ENCODE measurements at regions not wholly inside any gene's neighbourhood (a gene's known extent, or its start where the extent isn't known, plus 50 kb on each side); places are given as distances from the start of the nearest gene placed in this dataset.

DNA sequence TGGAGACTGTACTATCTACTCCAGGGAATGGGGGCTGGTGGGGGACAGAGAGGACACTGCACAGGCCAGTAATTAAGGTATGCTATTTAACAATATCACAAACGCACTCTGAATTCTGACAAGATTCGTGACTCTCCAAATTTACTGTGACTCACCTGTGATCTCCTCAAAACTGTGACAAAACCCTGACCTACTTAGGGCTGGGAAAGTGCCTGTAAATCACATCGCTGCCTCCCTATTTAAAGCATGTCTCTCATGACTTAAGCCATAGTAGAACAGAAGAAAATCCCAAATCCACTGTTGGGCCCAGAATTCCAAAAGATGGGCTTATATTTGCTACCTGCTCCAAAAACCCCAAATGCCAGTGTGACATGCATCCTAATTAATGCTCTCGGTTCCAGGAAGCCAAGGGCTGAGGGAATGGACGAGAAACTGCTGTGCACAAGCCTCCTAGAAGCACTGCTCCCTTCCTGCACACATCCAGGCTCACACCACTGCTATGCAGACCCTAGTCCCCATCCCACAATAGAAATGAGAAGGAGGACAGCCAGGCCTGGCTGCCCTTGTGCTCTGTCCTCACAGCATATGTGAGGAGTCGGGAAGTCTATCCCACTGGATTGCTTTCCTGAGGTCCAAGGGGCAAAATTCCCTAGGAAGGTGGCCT is 187.7 kb upstream of the CHRNA7 start:
- no peak for DNase-seq

DNA sequence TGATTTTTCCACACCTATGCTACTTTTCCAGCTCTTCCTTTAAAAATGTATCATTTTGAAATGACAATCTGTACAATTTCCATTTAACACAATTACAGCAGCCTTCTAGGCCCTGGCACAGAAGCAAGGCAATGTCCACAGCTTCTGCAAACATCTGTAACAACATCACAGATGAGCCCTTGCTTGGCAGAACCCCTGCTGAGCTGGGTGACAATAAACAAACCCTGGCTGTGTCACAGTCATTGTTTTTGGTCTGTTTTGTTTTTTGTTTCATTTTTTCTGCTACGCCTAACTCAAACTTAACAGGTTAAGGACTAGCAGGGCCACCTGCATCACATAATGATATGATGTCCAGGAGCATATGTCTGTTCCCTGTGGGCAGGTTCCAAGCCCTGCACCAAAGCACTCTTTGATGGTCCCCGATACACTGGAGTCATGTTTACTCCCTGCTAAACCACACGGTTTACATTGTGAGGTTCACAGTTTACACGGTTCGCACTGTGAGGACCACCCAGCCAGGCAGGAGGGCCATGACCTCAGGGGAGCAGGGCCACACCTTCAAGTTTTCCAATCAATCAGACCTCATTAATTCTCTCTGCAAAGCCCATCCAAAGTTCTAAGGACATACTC is 186.8 kb upstream of the CHRNA7 start:
- no peak for DNase-seq

DNA sequence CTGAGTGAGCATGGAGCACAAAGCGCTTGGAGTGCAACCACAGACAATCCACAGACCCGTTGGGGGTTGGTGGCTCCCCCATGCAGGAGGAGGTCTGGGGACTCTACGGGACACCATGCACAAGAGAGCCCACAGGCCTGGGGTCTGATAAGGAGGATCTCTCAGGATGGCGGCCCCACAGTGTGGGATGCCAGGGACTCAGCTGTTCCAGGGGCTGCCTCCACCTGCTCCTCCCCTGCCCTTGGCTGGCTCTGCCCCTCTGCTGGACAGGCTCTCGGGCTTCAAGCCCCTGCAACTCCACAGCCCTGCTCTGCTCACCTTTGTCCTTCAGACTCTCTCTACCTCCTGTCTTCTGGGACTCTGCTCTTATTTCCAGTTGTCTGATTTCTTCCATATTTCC is 184.5 kb upstream of the CHRNA7 start:
- DNase-seq, result no peak

DNA sequence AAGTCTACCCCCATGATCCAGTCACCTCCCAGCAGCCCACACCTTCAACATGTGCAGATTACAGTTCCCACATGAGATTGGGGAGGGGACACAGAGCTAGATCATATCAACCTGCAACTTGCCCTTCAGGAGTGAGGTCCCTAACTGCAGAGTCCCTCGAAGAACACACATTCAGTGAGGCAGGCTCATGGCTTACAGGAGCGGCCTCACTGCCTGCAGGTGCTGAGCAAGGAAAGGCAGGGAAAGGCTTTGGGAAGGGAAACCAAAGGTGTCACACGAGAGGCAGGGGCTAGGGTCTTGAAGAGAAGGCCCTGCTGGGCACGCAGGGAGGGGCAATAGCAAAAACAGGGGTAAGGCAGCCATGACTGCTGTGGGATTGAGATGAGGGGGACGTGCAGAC is 182.4 kb upstream of the CHRNA7 start:
- no peak for DNase-seq

DNA sequence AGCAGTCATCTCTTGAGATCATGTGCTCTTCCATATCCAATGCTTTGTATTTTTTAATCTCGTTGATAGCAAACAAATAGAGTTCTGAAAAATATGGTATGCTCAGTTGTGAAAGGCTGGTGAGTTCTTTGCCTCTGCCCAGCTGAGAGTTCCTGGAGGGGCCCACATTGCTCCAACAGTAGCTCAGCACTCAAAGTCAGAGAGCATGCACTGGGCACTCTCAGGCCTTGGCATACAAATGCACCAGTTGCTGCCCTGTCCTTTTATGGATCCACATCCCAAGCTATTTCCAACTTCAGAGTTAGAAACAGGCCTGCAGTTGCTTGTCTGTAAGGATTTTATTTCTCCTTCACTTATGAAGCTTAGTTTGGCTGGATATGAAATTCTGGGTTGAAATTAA is 181.7 kb upstream of the CHRNA7 start:
- DNase-seq, result no peak

DNA sequence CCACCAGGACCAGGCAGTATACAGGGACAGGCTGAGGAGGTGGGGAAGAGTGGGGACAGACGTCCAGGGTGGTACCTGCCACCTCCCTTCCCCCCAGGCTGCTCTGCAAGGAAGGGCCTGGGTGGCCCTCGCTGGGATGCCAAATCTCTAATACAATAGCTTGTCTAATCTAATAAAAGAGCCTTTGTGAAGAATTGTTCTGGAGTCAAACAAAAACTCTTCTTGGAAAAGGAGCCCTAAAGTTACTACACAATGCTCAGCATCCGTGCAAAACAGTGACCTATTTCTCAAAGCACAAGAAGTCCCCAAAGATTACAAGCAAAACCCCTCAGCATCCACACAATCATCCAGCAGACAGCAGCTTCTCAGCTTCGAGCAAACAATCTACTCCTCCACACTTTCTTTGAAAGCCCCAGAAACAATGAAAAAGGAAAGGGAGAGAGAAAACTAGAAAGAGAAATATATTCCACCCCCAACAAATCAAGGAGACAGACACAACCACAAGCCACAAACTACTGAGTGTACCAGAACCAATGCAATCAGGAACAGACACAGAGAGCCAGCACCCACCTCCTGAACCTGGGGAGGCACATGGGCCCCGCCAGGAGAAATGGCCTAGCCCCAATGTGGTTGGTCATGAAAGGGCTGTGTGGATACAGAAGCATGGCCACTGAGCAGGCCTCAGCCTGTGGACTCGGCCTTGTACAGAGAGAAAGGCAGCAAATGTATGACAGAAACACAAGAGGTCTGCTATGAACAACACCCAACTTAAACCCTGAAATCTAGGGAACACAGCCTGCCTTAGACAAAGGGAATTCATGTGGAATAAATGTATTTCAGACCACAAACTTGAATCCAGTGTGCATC is 177.1 kb upstream of the CHRNA7 start:
- DNase-seq, result no peak

DNA sequence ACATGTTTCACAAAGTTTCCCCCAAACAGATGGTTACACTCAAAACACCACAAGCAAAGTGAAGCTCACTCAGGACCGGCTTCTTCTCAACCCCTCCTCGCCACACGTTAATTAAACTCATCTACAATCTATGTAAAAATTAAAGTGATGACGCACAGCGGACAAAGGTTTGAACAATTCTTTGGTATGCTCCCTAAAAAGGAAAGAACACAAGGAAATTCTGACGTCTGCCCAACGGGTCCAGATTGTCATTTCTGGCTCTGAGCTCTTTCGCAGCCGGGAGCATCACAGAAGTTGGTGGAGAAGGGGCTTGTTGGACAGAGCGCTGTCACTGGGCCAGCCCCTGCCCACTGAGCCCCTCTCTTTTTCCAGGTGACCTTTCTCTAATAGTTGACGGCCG is 173.7 kb upstream of the CHRNA7 start:
- no peak for DNase-seq

DNA sequence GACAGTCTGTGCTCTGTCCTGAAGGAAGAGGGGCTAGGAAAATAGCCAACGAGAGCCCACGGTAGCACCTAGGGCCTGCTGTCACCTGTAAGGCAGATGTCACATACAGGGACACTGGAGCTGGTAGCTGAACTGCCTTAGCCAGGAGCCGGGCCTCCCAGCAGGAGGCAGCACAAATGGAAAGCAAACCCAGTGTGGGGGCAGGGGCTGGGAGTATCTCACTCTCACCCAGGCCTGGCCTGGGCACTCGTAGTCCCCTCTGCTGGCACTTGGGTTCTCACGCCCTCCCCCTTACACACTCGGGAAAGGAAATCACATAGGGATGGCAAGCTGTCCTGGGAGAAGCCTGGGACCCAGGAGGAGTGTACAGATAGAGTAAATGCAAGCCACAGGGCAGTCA is 173.1 kb upstream of the CHRNA7 start:
- no peak for DNase-seq

DNA sequence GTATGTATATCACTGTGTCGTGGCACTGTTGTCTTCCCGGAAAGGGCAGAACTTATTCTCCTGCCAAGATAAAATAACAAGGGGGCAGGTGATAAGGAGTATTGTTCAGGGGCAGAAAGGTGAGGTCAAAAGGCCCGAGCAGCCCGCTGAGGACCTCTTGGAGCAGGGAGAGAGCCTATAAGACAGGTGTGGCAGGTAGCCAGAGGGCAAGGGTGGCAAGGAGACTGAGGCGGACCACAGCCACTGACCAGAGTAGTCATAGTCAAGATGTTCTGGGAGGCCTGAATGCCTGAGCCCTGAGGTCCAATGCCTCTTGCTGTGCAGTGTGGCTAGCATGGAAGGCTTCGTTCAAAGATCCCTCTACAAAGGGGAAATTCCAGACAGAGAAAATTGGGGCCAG is 172.3 kb upstream of the CHRNA7 start:
- no peak for DNase-seq

DNA sequence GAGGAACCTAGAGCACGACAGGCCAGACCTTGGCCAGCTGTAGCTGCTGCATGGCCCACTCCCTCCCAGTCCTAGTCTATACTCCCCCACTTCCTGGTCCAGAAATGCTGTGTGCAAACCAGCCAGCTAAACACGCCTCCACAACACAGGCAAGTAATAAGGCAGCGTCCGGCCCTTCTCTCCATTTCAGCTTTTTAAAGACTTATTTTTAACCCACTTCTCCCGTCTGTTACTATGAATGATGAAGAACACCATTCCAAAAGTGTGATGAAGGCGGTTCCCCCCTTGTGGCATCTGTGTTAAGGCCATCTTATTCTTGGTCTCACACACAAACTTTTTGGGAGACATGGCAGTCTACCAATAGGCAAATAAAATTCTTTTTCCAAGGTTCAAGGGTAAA is 164.1 kb upstream of the CHRNA7 start:
- no peak for DNase-seq

DNA sequence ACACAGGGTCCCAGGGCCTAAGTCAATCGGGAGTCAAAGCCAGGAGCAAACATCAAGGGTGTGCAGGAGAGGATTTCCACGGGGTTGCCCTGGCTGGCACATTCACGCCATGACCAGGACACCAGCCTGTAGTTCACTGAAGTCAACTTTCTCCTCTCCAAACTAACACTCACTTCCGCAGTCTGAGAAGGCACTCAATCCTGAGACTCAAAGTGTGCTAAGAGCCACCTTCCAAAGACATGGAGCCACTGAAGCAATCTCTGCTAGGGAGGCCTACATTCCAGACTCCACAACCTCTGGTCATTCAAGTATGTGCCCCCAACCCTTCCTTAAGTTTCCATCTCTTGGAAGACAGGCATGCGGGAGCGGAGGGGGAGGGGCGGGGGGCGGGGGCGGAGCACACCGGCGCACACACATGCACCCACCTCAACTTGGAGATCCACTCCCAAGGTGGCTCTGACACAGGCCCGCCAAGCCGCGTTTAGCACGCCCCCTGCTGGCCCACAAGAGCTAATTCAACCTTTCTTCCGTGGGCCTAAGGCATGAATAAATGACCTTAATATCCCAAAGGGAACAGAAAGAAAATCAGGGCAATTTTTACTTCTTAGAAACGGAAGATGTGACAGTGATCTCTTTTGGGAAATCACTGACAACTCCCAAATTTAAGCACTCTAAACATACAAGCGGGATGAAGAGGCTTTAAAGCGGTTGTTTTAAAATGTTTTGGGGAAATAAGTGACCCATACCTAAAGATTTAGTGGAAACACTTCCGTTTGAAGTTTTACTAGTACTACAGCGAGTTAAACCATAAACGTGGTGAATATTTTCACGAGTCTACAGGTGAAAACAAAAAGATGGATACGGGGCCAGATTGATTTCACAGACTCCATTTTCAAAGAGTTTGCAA is 162.5 kb upstream of the CHRNA7 start:
- DNase-seq, result peak in 1 of 2 experiments; percentile 43

DNA sequence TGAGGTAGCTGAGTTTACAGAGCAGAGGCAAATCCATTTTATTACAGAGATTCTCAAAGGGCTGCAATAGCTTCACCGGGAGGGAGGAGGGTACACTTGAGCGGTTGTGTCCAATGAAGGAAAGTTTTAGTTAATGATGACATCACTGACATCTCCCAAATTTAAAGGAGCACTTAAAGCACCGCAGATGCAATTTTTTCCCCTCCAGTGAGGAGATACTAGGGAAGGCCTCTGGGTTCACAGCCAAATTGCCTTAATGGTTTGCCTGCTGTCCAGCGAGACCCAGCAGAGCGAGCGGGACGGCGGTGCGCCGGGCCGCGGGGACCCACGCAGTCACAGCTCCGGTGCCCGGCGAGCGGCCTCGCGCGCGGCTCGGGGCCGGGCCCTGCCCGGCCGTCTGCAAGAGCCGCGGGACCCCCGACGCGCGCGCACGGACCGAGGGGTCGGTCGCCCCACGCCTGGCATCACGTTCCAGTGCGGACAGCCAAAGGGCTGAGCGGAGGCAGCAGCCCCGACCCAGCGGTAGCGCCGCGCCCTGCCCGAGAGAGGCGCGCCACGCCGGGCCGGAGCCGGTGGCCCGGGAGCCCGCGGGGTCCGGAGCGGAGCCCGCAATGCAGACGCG is 160.5 kb upstream of the CHRNA7 start:
- DNase-seq, result no peak

DNA sequence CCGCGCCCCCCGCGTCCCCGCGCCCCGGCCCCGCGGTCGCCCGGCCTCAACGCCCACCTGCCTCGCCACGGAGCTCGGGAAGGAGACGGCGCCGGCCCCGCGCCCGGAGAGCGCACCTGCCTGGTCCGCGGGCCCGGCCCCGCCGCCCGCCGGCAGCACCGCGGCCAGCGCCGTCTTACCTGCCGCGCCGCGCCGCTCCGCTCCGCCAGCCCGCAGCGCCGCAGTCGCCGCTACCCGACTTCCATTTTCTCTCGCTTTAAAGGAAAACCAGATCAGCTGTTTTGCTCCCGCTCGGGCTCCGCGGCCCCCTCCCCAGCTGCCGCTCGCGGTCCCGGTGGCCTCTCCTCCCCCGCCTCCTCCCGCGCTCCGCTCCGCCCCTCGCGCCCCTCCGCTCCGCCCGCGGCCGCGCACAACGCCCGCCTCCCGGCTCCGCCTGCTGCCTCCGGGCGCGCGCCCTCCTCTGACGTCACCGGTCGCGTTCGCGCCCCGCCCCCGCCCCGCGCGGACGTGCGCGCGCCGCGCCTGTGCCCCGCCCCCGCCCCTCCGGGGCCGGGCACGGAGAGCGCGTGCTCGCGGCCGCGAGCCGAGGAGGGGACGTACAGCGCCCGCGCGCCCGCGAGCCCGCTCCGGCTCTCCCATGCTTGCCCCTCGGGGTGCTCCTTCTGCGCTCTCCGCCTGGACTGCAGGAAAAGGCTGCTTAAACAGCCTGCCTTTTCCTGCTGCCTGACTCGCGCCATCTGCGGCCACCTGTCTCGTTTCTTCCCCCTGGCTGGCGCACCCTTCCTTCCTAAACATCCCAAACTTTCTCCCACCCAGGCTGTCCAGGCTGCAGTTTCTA is 159.8 kb upstream of the CHRNA7 start, which contains the start of gene OTUD7A:
TSS of gene OTUD7A (minus strand) at position 346 of the 838 bp plus-strand sequence.
- DNase-seq, result peak in 1 of 2 experiments; percentile 53

DNA sequence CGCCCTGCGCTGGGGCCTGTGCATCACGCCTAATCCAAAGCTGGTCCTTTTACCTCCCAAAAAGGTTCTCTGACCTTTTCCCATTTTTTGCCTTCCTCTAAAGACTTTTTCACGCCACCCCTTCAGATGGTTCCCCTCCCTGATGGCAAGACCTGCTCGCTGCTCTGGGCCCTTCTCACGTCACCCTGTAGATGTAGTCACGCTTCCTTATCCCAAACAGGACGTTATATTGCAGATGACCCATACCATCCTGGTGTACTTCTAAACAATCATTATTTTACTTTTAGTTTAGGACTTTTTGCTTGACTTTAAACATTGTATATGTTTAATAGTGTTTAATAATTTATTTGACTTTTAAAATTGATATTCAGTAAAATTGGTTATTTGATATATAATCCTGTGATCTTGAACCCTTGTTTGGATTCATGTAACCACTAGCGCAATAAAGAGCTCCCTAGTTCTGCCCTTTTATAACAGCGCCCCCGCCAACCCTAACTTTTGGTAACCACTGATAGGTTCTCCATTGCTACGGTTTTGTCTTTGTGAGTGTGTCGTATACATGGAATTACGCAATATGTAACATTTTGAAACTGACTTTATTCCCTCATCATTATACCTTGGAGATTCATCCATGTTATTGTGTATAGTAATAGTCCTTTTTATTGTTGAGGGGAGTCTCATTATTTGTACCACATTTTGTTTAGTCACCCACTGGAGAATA is 159.0 kb upstream of the CHRNA7 start:
- DNase-seq, result no peak

DNA sequence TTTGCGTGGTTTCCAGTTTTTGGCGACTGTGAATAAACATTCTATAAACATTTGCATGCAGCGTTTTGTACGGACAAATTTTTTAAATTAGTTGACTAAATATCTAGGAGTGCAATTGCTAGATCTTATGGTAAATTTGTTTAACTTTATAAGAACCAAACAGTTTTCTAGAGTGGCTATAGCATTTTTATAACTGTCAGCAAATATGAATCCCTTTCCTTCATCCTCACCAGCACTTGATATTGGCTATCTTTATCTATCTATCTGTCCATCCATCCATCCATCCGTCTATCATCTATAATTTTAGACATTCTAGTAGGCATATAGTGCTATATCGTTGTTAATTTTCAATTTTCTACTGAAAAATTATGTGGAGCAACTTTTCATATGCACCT is 158.4 kb upstream of the CHRNA7 start:
- no peak for DNase-seq

DNA sequence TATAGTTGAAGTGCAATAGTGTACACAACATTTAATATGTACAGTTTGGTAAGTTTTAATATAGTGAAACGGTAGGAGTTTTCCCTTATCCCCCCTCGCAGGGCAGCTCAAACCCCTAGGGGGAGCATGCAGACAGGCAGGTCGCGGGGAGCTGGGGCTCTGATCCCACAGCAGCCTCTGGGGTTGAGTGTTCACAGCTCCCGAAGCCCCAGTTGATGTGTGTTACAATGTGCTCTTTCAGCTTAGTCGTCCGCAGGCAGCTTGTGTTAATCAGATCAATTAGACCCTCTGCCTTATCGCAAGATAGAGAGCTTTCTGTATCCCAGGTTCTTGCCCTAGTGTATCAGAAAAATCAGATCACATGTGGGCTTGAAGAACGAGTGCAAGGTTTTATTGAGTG is 143.1 kb upstream of the CHRNA7 start:
- DNase-seq, result no peak

DNA sequence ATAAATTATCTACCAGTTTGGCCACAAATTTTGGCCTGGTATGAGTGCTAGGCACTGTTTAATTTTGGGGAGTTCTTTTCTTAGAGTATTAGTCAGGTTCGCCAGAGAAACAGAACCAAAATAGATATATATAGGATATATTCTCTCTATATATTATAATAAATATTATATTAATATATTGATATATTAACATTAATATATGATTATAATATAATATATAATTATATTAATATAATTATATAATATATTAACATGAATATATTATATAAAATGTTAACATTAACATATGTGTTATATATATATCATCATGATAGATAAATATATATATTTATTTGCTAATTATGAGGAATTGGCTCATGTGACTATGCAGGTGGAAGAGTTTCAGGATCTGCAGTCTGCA is 137.8 kb upstream of the CHRNA7 start:
- DNase-seq, result no peak

DNA sequence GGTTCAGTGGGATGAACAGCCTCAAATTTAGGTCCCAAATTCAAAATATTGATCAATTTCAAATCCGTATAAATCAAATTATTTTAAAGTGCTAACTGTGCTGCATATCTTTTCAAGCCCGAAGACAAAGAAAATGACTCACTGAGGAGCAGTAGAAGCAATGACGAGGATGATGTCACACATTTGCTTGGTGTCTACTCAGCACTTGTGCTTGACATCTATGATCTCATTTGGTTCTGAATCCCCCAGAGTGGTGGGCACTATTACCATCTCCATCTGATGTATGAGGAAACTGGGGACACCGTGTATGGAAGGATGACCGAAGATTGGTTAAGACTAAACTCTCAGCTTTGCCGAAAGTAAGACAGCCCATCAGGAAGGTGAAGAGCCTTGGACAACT is 136.5 kb upstream of the CHRNA7 start:
- DNase-seq, result no peak

DNA sequence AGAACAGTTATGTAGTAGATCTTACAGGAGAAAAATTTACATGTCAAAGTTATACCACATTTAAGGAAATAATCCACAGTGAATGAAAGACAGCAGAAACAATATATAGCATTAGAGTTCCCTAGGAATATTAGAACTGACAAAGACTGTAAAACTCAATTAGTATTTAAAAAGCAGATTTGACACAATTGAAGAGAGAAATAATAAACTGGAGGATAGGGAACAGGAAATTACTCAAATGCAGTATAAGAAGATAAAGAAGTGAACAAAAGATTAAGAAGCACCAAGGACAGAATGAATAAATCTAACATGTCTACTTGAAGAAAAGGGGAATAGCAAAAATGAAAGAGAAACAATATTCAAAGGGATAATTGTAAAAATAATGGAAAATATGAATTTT is 132.6 kb upstream of the CHRNA7 start:
- no peak for DNase-seq

DNA sequence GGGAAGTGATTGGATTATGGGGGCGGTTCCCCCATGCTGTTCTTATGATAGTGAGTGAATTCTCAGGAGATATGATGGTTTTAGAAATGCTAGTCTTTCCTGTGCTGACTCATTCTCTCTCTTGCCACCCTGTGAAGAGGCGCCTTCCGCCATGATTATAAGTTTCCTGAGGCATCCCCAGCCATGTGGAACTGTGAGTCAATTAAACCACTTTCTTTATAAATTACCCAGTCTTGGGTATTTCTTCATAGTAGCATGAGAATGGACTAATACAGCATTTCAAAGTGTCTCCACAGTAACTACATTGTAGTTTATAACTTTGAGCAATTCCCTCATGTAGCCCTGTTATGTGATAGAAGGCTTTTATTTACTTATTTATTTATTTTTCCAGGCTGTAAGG is 128.8 kb upstream of the CHRNA7 start:
- no peak for DNase-seq

DNA sequence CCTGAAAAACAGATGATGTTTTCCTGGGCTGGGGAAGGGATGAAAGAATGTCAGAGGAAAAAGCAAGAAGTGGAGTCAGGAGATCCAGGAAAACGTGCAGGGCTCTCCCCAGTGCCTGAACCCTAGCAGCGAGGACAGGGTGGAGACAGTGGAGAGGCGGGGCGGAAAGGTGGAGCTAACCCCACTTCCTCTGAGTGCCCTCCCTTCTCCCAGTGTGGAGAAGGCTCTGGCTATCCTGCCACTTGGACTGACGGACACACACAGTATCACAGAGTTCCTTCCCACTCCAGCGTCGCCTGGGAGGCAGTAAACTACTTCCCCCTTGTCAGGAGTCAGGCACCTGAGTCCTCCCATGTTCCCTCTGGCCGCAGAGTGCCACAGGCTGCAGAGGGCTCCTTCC is 125.3 kb upstream of the CHRNA7 start:
- no peak for DNase-seq
